ENCODE measurements at regions not wholly inside any gene's neighbourhood (a gene's known extent, or its start where the extent isn't known, plus 50 kb on each side); places are given as distances from the start of the nearest gene placed in this dataset.

DNA sequence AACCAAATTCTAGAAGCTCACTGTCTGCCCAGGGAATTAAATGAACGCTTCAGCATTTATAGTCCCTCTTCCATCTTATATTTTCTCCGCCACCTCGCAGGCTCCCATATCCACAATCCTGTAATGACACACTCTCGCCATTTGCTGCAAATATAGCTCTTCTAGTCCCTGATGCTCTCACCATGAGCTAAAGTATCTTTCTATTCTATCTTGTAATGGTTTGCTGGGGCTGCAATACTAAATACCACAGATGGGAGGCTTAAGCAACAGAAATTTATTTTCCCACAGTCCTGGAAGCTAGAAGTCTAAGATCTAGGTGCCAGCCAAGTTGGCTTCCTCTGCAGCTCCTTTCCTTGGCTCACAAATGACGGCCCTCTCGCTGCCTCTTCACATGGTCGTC lies 106.9 kb upstream of the NPHP3 start:
- DNase-seq (ENCODE audit: low spot score): no peak
- H3K4me1 ChIP-seq (ENCODE audit: control insufficient read depth in 1 of 2, low read depth in 2 of 2): no peaks in the 10 kb centered on the region
- no peaks in the 10 kb centered on the region for H3K36me3 ChIP-seq
- no peak for ATAC-seq (ENCODE audit: insufficient number of reproducible peaks, low FRiP score, low read depth)
- H3K27me3 ChIP-seq (replicated peaks; ENCODE audit: insufficient read depth): no peaks in the 10 kb centered on the region
- no peak overlapping the region for H3K27ac ChIP-seq
- TF ChIP-seq, protein P1, sequence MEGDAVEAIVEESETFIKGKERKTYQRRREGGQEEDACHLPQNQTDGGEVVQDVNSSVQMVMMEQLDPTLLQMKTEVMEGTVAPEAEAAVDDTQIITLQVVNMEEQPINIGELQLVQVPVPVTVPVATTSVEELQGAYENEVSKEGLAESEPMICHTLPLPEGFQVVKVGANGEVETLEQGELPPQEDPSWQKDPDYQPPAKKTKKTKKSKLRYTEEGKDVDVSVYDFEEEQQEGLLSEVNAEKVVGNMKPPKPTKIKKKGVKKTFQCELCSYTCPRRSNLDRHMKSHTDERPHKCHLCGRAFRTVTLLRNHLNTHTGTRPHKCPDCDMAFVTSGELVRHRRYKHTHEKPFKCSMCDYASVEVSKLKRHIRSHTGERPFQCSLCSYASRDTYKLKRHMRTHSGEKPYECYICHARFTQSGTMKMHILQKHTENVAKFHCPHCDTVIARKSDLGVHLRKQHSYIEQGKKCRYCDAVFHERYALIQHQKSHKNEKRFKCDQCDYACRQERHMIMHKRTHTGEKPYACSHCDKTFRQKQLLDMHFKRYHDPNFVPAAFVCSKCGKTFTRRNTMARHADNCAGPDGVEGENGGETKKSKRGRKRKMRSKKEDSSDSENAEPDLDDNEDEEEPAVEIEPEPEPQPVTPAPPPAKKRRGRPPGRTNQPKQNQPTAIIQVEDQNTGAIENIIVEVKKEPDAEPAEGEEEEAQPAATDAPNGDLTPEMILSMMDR (IDR thresholded peaks at IDR 0.05): no peak
- H3K4me3 ChIP-seq: no peak overlapping the region
- H3K9me3 ChIP-seq: no peaks in the 10 kb centered on the region

DNA sequence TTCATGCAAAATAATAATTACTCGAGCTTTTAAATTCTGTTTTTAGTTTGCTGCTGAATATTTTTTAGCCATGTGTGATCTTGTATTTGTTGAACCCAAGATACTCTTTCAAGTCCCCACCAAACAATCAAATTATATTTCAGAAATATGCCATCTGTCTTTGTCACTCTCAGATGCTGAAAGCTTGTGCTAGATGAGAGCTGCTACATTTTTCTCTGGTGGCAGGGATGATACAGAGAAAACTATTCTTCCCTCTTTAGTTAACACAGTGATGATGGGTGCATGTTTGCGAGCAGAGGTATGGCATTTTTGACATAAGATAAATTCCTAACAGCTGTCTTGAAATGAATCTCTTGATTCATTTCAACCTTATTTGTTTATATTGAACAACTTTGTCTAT lies 100.6 kb upstream of the NPHP3 start:
- H3K9me3 ChIP-seq: no peaks in the 10 kb centered on the region
- DNase-seq (ENCODE audit: low spot score) (no peak), ATAC-seq (ENCODE audit: insufficient number of reproducible peaks, low FRiP score, low read depth) (no peak)
- H3K36me3 ChIP-seq: no peaks in the 10 kb centered on the region
- H3K27me3 ChIP-seq (replicated peaks; ENCODE audit: insufficient read depth): no peaks in the 10 kb centered on the region
- no peak overlapping the region for H3K27ac ChIP-seq
- no peaks in the 10 kb centered on the region for H3K4me1 ChIP-seq (ENCODE audit: control insufficient read depth in 1 of 2, low read depth in 2 of 2)
- no peak overlapping the region for H3K4me3 ChIP-seq
- TF ChIP-seq, protein P1 (IDR thresholded peaks at IDR 0.05): no peak

DNA sequence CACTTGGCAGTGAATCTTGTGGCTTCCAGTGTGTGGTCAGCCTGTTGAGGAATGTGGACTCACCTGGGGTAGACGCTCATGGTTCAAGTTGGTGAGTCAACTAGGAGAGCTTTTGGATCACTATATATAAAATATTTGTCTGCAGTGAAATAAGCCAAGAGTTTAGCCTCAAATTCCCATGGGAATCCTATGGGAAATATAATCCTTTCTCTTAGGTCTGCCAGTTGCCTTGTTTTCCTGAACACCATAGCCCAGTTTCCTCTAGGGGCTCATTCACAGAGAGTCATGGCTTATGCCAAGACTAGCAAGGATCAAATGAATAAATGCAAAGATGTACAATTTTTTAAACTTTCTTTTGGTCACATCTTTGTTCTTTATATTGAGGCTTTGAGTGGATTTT lies 100.1 kb upstream of the NPHP3 start:
- Histone ChIP-seq H3K4me1 (ENCODE audit: control insufficient read depth in 1 of 2, low read depth in 2 of 2) (no peaks in the 10 kb centered on the region), H3K27ac (no peak overlapping the region), H3K4me3 (no peak overlapping the region), H3K27me3 (replicated peaks; ENCODE audit: insufficient read depth) (no peaks in the 10 kb centered on the region), H3K36me3 (no peaks in the 10 kb centered on the region), H3K9me3 (no peaks in the 10 kb centered on the region)
- TF ChIP-seq, protein P1 (IDR thresholded peaks at IDR 0.05): no peak
- DNase-seq (ENCODE audit: low spot score) (no peak), ATAC-seq (ENCODE audit: insufficient number of reproducible peaks, low FRiP score, low read depth) (no peak)

DNA sequence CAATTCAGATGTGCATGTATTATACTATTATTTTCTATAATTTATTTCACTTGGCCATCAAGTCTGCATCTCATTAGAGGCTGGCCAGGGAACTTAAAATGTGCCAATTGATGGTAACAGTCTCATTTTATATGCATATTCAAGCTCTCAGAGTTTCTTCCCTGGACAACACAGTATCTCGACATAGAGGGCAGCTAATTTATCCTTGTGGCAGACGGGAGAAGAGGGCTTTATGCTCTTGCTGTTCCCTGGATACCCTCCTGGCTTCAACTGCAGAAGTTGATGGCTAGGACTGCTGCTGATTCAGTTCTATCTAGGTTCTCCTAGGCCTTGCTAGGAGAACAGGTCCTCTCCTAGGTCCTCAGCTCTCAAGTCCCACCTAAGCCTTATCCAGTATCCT lies 99.1 kb upstream of the NPHP3 start:
- ATAC-seq (ENCODE audit: insufficient number of reproducible peaks, low FRiP score, low read depth) (no peak), DNase-seq (ENCODE audit: low spot score) (no peak)
- TF ChIP-seq, protein P1 (IDR thresholded peaks at IDR 0.05): no peak
- H3K27ac ChIP-seq: no peak overlapping the region
- no peaks in the 10 kb centered on the region for H3K4me1 ChIP-seq (ENCODE audit: control insufficient read depth in 1 of 2, low read depth in 2 of 2)
- no peaks in the 10 kb centered on the region for H3K36me3 ChIP-seq
- H3K27me3 ChIP-seq (replicated peaks; ENCODE audit: insufficient read depth): no peaks in the 10 kb centered on the region
- H3K4me3 ChIP-seq: no peak overlapping the region
- no peaks in the 10 kb centered on the region for H3K9me3 ChIP-seq

DNA sequence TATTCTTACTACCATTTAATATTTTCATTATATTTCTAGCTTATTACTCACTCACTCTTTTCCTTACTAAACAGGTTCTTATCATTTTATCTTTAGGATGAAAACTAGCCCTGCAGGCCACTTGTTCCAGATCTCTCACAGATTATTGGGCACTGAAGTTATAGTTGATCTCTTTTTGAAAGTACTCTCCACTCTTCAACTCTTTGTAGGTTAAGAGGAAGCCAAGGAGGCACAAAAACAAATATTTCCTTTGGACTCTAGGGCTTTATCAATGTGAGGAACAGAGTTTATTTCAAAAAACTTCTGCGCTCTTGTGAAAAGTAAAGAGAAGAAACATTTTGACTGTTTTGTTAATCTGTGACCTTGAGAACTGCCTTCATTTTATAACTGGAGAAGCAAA lies 96.0 kb upstream of the NPHP3 start:
- H3K36me3 ChIP-seq: no peaks in the 10 kb centered on the region
- ATAC-seq (ENCODE audit: insufficient number of reproducible peaks, low FRiP score, low read depth) (no peak), DNase-seq (ENCODE audit: low spot score) (no peak)
- H3K4me1 ChIP-seq (ENCODE audit: control insufficient read depth in 1 of 2, low read depth in 2 of 2): no peaks in the 10 kb centered on the region
- no peaks in the 10 kb centered on the region for H3K27me3 ChIP-seq (replicated peaks; ENCODE audit: insufficient read depth)
- no peak overlapping the region for H3K27ac ChIP-seq
- no peaks in the 10 kb centered on the region for H3K9me3 ChIP-seq
- TF ChIP-seq, protein P1 (IDR thresholded peaks at IDR 0.05): no peak
- no peak overlapping the region for H3K4me3 ChIP-seq
